Breast epithelium (tissue), 4 donors: ENCODE measurements at regions not wholly inside any gene's neighbourhood (a gene's known extent, or its start where the extent isn't known, plus 50 kb on each side); places are given as distances from the start of the nearest gene placed in this dataset.

Experiments
- DNase-seq, 2 donors: peaks; one replicate each; pipeline ENCODE4 v3.0.0-alpha.2; 2019; ENCODE audit warnings: low spot score in 2 of 2
- H3K27ac ChIP-seq, 2 donors: fragments of 200-600 bp; sonication (generic) in 1 of 2; one replicate each; pipeline ENCODE4 v1.5.1; 2016 to 2019; ENCODE audit warnings: mild to moderate bottlenecking in 1 of 2
- H3K27me3 ChIP-seq, 2 donors: fragments of 200-600 bp; sonication (generic) in 1 of 2; one replicate each; pipeline versions ENCODE4 v1.5.1 to v1.6.0; 2017 to 2019; ENCODE audit warnings: control low read depth in 1 of 2, mild to moderate bottlenecking in 1 of 2
- H3K36me3 ChIP-seq: fragments of 200-600 bp; one replicate; pipeline ENCODE4 v1.5.1; 2019
- H3K4me1 ChIP-seq, 2 donors: fragments of 200-600 bp; sonication (generic); one replicate each; pipeline ENCODE4 v1.5.1; 2016 to 2019; ENCODE audit warnings: control low read depth in 1 of 2
- H3K4me3 ChIP-seq, 3 donors: fragments of 200-600 bp; sonication (generic); 1 replicate in 2 of 3; 2 replicates in 1 of 3; pipeline ENCODE4 v1.5.1; 2016 to 2019; ENCODE audit warnings: mild to moderate bottlenecking in 3 of 3, moderate library complexity in 2 of 3
- H3K9me3 ChIP-seq, 2 donors: fragments of 200-600 bp; sonication (generic) in 1 of 2; one replicate each; pipeline ENCODE4 v1.5.1; 2016 to 2019; ENCODE audit warnings: control low read depth in 1 of 2
- CTCF ChIP-seq, 3 donors: fragments of 450-650 bp; IDR thresholded peaks; one replicate each; pipeline ENCODE4 v1.5.1; 2016 to 2017; ENCODE audit warnings: antibody characterized with exemption in 3 of 3, mild to moderate bottlenecking in 3 of 3, moderate library complexity in 3 of 3
- POLR2A ChIP-seq: fragments of 450-650 bp; IDR thresholded peaks from one replicate; pipeline ENCODE4 v1.6.1; 2016; ENCODE audit warnings: antibody characterized with exemption, mild to moderate bottlenecking, moderate library complexity
- POLR2AphosphoS5 ChIP-seq, 3 donors: sonication (generic); formaldehyde crosslinking; IDR thresholded peaks; one replicate each; pipeline ENCODE4 v1.6.1; 2017; ENCODE audit warnings: antibody characterized with exemption in 3 of 3
- intact Hi-C: fragments of 100-400 bp; cut with DNase I; formaldehyde crosslinking; loops from one replicate; pipeline ENCODE4 v1.15.1; 2023; ENCODE audit warnings: low total_unique reads

- Histone ChIP-seq H3K9me3 (peaks cover 6% of the 10 kb centered on the region in 2 donors), H3K27me3 (no peaks in the 10 kb centered on the region), H3K4me3 (no peak overlapping the region), H3K4me1 (no peaks in the 10 kb centered on the region), H3K36me3 (no peaks in the 10 kb centered on the region), H3K27ac (no peak overlapping the region)
- TF ChIP-seq CTCF (IDR thresholded peaks at IDR 0.05) (no peak), POLR2AphosphoS5 (IDR thresholded peaks at IDR 0.05) (no peak), POLR2A (no peak)
- intact Hi-C loops: no loop called here
- no peak for DNase-seq
Measured at GRCh38 chr2:100643467-100643866, 80.7 kb downstream of the PDCL3 start.

- intact Hi-C loops: no loop called here
- H3K36me3 ChIP-seq: no peaks in the 10 kb centered on the region
- H3K9me3 ChIP-seq: peaks cover 6 to 7% of the 10 kb centered on the region in 2 donors
- no peak overlapping the region for H3K27ac ChIP-seq
- TF ChIP-seq CTCF (IDR thresholded peaks at IDR 0.05): no peak
- TF ChIP-seq POLR2AphosphoS5 (IDR thresholded peaks at IDR 0.05): no peak
- TF ChIP-seq POLR2A: no peak
- H3K27me3 ChIP-seq: no peaks in the 10 kb centered on the region
- no peak overlapping the region for H3K4me3 ChIP-seq
- H3K4me1 ChIP-seq: no peaks in the 10 kb centered on the region
- no peak for DNase-seq
Measured at GRCh38 chr2:100643906-100644501, 81.2 kb downstream of the PDCL3 start.

- TF ChIP-seq POLR2AphosphoS5 (IDR thresholded peaks at IDR 0.05): no peak
- no peak for TF ChIP-seq CTCF (IDR thresholded peaks at IDR 0.05)
- no peak for TF ChIP-seq POLR2A
- no peak overlapping the region for H3K27ac ChIP-seq
- no peak for DNase-seq
- H3K27me3 ChIP-seq: no peaks in the 10 kb centered on the region
- intact Hi-C loops: no loop called here
- H3K9me3 ChIP-seq: peaks cover 6 to 8% of the 10 kb centered on the region in 2 donors
- no peaks in the 10 kb centered on the region for H3K4me1 ChIP-seq
- H3K4me3 ChIP-seq: no peak overlapping the region
- H3K36me3 ChIP-seq: no peaks in the 10 kb centered on the region
Measured at GRCh38 chr2:100645695-100646429, 83.1 kb downstream of the PDCL3 start.

- Histone ChIP-seq H3K4me3 (no peak overlapping the region), H3K4me1 (no peaks in the 10 kb centered on the region), H3K27ac (no peak overlapping the region), H3K36me3 (no peaks in the 10 kb centered on the region), H3K9me3 (peaks cover 6 to 15% of the 10 kb centered on the region in 2 donors), H3K27me3 (no peaks in the 10 kb centered on the region)
- TF ChIP-seq CTCF (IDR thresholded peaks at IDR 0.05) (no peak), POLR2A (no peak)
- intact Hi-C loops: no loop called here
- no peak for DNase-seq
Measured at GRCh38 chr2:100647709-100648108, 84.9 kb downstream of the PDCL3 start.

- Histone ChIP-seq H3K27me3 (no peaks in the 10 kb centered on the region), H3K4me3 (no peak overlapping the region), H3K4me1 (no peaks in the 10 kb centered on the region), H3K27ac (no peak overlapping the region), H3K36me3 (no peaks in the 10 kb centered on the region), H3K9me3 (peaks cover 6 to 21% of the 10 kb centered on the region in 2 donors)
- no peak for TF ChIP-seq POLR2A
- TF ChIP-seq CTCF (IDR thresholded peaks at IDR 0.05): no peak
- TF ChIP-seq POLR2AphosphoS5 (IDR thresholded peaks at IDR 0.05): no peak
- intact Hi-C loops: no loop called here
- DNase-seq: no peak
Measured at GRCh38 chr2:100650151-100650550, 87.4 kb downstream of the PDCL3 start.
